GM19240 (cell line): ENCODE measurements at regions not wholly inside any gene's neighbourhood (a gene's known extent, or its start where the extent isn't known, plus 50 kb on each side); places are given as distances from the start of the nearest gene placed in this dataset.
"Not testable (repeated sequence)": the region's sequence is repeated elsewhere in the genome, so short reads cannot be mapped to it uniquely, and the experiment has no call there.

Experiments used
- DNase-seq: peaks from one replicate; pipeline ENCODE4 v3.0.0; 2011; ENCODE audit warnings: low spot score; ENCODE audit not compliant: insufficient read length

GRCh38 chr1:80158266-80158665 lies 1151.7 kb upstream of the ADGRL4 start:
- DNase-seq: no peak

- DNase-seq: no peak
Measured at GRCh38 chr1:80155371-80155770, 1148.8 kb upstream of the ADGRL4 start.

DNA sequence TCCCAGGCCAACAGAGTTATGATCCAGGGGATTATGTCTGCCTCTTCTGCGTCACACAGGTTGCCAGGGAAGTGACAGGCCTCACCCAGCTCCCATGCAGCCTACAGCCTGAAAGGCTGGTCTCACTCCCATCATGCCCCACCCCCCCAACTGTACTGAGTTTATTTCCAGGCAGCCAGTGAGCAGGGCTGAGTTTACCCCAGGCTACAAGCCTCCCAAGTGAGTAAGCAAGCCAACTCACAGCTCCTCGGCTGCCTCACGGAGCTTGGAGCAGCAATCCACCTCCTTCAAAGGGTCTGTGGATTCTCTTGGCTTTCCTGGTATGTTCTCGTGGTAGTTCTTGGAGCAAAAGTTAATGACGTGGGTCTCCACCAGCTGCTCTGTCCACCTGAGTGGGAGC lies 1147.6 kb upstream of the ADGRL4 start:
- no peak for DNase-seq

DNA sequence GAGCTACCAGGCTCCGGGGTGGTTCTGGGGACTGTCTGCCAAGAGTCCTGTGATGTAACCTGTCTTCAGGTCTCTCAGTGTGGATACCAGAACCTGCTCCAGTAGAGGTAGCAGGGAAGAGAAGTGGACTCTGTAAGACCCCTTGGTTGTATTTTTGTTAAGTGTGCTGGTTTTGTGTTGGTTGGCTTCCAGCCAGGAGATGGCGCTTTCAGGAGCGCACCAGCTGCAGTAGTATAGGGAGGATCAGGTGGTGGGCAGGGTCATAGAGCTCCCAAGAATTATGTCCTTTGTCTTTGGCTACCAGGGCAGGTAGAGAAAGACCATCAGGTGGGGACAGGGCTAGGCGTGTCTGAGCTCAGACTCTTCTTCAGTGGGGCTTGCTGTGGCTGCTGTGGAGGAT lies 1147.2 kb upstream of the ADGRL4 start:
- DNase-seq: no peak

GRCh38 chr1:80143361-80143760 lies 1136.8 kb upstream of the ADGRL4 start:
- DNase-seq: no peak

DNA sequence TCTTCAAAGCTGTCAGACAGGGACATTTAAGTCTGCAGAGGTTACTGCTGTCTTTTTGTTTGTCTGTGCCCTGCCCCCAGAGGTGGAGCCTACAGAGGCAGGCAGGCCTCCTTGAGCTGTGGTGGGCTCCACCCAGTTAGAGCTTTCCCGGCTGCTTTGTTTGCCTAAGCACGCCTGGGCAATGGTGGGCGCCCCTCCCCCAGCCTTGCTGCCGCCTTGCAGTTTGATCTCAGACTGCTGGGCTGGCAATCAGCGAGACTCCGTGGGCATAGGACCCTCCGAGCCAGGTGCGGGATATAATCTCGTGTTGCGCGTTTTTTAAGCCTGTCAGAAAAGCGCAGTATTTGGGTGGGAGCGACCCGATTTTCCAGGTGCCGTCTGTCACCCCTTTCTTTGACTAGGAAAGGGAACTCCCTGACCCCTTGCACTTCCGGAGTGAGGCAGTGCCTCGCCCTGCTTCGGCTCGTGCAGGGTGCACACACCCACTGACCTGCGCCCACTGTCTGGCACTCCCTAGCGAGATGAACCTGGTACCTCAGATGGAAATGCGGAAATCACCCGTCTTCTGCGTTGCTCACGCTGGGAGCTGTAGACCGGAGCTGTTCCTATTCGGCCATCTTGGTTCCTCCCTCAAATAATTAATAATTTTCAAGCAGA lies 1131.5 kb upstream of the ADGRL4 start:
- DNase-seq: not testable (repeated sequence)

DNA sequence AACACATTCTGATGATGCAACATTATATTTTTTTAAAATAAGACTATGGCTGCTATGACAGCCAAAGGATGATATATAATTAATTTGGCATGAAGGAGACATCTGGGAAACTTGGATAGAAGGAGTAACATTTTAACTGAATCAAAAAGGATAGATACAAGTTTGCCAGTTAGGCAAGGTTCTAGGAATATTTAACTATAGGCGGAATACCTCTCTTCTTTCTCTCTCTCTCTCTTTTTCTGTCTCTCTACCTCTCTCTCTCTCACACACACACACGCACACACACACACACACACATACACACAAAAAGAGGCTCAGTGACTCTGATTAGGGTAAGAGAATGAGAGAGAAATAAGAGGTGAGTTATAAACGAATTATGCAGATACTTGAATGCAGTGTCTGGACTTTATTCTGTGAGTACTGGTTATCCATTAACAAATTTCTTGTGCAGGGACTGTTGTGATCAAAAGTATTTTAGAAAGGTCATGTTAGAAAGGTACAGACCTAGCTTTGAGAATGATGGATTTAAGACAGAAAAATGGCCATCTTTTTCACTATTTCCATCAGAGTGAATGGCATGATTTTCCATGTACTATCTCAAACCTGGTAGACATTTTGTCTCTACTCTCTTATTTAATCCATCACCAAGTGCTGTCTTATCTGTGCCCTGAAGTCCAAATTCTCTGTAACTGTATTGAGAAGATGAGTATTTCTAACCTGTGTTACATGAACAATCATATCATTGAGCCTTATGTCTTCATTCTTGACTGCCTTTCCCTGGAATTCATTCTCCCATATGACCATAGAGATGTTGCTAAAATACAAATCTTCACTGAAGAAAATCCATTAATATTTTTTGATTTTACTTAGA lies 1106.9 kb upstream of the ADGRL4 start:
- DNase-seq: no peak

DNA sequence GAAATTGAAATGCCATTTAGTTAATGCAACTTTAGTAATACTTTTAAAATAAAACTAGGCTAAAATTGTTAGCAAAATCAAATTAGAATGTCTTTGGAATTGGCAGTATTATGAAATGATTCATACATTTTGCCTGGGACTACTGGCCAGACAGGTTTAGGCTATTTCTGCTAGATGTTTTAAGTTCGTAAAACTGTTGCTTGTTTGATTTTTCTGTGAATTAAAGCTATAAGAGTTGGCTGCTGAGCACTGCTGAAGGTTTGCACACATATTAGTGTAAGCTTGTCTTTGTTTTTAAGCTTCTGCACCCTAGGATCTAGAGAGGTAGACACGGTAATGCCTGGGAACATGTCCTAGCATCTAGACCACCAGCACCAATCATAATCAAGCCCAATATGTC lies 1094.6 kb upstream of the ADGRL4 start:
- no peak for DNase-seq

DNA sequence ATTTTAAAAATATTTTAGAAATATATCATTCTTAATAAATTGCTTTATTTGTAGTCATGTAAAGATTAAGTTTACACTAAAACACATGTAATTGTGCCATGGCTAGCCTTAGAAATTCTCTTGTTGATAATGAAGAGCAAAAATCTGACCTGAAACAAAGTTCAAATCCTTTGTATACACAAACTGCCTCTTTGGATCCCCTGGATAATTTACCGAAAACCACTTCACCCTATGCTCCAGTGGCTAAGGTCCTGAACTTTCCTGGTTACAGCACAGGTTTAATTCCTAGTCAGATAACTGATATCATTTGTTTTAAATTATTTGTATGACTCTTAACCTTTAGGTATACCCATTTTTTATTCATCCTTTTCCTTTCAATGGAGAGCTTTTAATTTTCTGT lies 1093.2 kb upstream of the ADGRL4 start:
- DNase-seq: no peak

GRCh38 chr1:80085067-80085466 lies 1078.5 kb upstream of the ADGRL4 start:
- no peak for DNase-seq

DNA sequence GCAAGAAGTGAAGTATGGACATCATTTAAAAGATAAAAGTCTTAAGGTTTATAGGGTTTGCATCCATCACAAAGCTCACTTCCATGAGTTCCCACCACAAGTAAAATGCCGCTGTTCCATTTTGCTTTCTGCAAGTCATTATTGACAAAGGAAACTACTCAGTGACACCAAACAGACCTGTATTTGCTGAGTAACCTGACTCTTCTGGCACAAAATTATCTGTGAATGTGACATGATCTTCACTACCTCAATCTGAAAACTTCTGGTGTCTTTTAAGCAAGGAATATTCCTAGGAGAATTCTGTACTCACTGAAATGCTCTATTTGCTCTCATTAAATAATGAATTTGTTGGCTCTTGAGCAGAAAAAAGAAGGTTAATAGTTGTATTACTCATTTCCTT lies 1077.4 kb upstream of the ADGRL4 start:
- DNase-seq: no peak

DNA sequence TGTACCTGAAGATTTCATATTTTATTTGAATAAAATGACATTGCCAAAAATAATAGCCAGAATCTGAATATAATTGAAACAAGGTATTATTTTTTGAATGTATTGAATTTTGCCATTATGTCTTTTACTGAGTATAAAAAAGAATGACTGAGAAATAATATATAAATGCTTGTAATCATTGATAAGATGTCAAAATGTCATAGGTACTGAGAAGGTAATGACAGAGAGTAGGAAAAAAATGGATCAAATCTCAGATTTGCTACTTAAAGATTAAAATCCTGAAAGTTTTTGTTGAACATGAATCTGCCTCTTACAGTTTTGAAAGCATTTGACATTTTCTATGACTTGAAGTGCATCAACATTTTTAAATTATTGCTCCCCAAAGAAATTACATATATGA lies 1069.9 kb upstream of the ADGRL4 start:
- no peak for DNase-seq

- no peak for DNase-seq
Measured at GRCh38 chr1:80075351-80075750, 1068.8 kb upstream of the ADGRL4 start.

DNA sequence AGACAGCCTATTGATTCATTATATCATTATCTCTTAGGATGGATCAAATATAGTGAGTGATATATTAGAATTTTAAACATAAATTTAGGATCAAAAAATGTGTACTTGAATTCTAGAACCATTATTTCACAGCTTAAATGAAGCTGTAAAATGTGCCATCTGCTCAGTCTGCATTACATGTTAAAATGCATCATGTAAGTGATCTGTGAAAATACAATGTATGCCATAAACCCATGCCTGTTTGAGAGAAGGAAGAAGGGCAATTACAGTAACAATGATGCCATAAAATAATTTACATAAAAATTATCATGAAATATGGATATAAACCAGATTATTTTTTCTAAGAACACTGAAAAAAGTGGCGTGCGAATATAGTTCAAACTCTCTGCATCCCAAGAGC lies 1066.0 kb upstream of the ADGRL4 start:
- no peak for DNase-seq

- no peak for DNase-seq
Measured at GRCh38 chr1:80066060-80066459, 1059.5 kb upstream of the ADGRL4 start.

GRCh38 chr1:80064524-80064923 lies 1058.0 kb upstream of the ADGRL4 start:
- DNase-seq: no peak

- DNase-seq: no peak
Measured at GRCh38 chr1:80059940-80060339, 1053.4 kb upstream of the ADGRL4 start.

GRCh38 chr1:80056179-80056578 lies 1049.6 kb upstream of the ADGRL4 start:
- DNase-seq: no peak

- DNase-seq: no peak
Measured at GRCh38 chr1:80054129-80054528, 1047.6 kb upstream of the ADGRL4 start.

DNA sequence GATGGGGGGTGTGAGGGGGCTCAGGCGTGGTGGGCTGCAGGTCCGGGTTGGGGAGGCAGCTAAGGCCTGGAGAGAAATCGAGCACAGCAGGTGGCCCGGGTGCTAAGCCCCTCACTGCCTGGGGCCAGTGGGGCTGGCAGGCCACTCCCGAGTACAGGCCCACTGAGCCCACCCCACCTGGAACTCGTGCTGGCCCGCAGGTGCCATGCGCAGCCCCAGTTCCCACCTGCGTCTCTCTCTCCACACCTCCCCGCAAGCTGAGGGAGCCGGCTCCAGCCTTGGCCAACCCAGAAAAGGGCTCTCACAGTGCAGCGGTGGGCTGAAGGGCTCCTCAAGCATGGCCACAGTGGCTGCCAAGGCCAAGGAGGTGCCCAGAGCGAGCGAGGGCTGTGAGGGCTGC lies 1047.1 kb upstream of the ADGRL4 start:
- DNase-seq: no peak

DNA sequence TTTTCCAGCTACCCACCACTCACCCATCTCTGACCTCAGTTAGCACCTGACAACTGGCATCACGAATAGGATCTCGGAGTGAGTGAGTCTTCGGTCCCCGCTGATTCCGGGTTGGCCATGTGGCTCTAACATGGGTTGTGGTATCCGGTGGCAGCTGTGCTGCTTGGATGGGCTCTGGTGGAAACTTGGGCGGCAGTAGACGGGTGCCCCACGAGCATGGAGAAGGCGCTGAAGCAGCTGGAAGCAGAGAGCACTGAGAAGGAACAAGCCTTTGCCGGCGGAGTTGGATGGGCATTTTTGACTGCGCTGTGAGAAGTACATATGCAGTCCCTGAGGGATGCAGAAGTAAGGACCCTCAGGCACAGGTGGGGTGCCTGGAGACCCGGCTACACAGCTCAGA lies 1044.0 kb upstream of the ADGRL4 start:
- DNase-seq: no peak

DNA sequence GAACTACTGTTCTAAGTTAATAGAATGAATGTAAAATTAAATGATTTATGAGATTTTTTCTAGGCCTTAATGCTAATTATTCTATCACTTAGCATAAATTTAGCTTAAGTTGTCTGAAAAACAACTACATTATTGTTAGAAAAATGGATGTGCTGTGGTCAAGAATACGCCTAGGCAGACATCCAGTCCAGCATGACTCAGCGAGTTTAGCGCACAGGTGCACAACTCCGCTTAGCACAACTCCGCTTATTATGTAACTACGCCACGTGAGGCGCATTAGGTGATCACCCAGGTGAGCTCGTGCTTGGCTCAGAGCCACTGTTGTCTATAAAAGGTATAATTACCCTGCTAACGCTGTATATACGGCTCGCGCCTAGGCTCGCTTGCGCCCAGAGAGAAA lies 1043.6 kb upstream of the ADGRL4 start:
- no peak for DNase-seq

DNA sequence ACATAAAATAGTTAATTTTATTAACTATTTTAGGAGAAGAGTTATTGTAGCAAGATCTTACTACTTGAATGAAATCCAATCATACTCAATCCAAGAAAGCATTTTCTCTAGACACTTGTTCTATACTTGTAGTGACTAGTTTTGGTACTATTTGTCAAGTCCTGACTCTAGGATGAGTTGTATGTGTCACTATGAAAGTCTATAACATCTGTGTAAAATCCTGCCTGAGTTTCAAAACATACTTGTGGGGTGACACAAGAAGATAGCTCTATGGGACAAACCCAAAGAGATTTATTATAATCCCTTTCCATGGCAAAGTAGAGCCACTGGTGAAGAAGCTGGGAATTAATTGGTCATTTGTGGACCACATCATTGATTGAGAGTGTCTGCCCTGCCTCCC lies 1042.2 kb upstream of the ADGRL4 start:
- no peak for DNase-seq
